ENCODE measurements at regions not wholly inside any gene's neighbourhood (a gene's known extent, or its start where the extent isn't known, plus 50 kb on each side); places are given as distances from the start of the nearest gene placed in this dataset.

DNA sequence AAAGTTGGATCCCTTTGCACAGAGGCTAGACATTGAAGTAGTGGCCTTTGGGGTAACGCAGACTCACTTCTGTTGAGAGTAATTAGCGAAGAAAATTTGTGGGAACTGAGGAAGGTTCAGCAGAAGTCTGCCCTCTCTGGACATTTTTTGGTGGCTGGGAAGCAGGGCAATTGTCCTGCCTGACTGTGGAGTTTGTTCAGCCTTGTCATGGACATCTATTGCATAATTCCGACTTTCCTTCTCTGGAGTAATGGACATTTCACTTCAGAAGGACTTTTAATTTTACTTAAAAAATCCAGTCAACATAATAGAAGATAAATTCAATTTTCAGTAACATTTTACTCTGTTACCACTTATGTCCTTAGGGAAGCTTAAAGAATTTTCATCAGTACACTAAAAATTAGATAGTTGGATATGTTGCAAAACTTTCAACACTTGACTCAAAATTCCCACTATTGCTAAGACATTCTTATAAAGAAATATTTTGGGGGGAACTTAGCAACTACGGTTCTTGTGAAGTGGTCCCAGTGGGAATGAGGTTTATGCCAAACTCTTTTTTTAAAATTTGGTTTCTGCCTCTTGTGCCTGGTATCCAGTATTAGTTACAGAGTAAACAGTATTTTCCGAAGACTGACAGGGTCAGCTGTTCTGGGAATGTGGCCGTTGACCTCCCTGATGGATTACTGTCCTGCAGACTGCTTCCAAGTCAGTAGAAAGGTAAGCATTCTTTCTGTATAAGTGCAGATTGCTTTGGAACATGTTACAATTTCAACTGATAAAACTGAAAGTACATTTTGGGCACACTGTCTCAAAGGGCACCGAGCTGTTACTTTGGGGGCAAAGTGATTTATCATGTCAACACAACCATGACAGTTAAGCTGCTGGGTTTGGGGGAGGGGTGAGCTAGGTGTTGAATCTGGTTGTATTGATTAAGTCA is 100.6 kb upstream of the MLIP start:
- 86% methylated on average over 3 of the region's 7 CpGs for WGBS (ENCODE audit: insufficient coverage)
- Histone ChIP-seq H3K9me3 (ENCODE audit: control extremely low read depth in 1 of 3, control insufficient read depth in 2 of 3, insufficient read depth in 1 of 3, low read length in 2 of 3) (no peaks in the 10 kb centered on the region), H3K4me1 (ENCODE audit: control insufficient read depth in 2 of 2, insufficient read depth in 2 of 2, low read length in 2 of 2) (no peaks in the 10 kb centered on the region), H2AFZ (ENCODE audit: insufficient read depth, low read depth, low read length, poor library complexity, severe bottlenecking) (no peak overlapping the region), H3K27ac (ENCODE audit: low read length in 2 of 2) (no peak overlapping the region), H3K4me2 (replicated peaks; ENCODE audit: low read depth, low read length, poor library complexity, severe bottlenecking) (no peak overlapping the region), H4K20me1 (ENCODE audit: control insufficient read depth, insufficient read depth, low read length, poor library complexity, severe bottlenecking) (no peaks in the 10 kb centered on the region), H3K4me3 (ENCODE audit: control extremely low read depth in 1 of 5, extremely low read depth in 1 of 5, insufficient read depth in 1 of 5, low read depth in 2 of 5, low read length in 4 of 5) (no peak overlapping the region), H3K9ac (ENCODE audit: low read length) (no peak overlapping the region), H3K27me3 (replicated peaks in 1 of 4; ENCODE audit: control extremely low read depth in 1 of 4, control insufficient read depth in 3 of 4, insufficient read depth in 4 of 4, low read length in 3 of 4) (no peaks in the 10 kb centered on the region), H3K36me3 (replicated peaks in 1 of 2; ENCODE audit: control extremely low read depth in 1 of 2, control insufficient read depth in 1 of 2, extremely low read depth in 1 of 2, insufficient read depth in 2 of 2, low read length in 1 of 2) (no peaks in the 10 kb centered on the region), H3K79me2 (ENCODE audit: control insufficient read depth, insufficient read depth, low read length) (no peaks in the 10 kb centered on the region)
- ATAC-seq (ENCODE audit: low read depth) (no peak), DNase-seq (no peak)
- no peaks in the 10 kb centered on the region for H3K27me3 Mint-ChIP-seq
- POLR2A ChIA-PET: no interaction called here
- intact Hi-C loops (cut with micrococcal nuclease): no loop called here
- H3K27ac Mint-ChIP-seq: no peak overlapping the region
- CTCF ChIA-PET: no interaction called here
- H3K9me3 Mint-ChIP-seq (ENCODE audit: insufficient read depth): no peaks in the 10 kb centered on the region
- no peaks in the 10 kb centered on the region for H3K4me1 Mint-ChIP-seq
- no peak overlapping the region for H3K4me3 Mint-ChIP-seq
- TF ChIP-seq EZH2 (IDR thresholded peaks at IDR 0.05; ENCODE audit: borderline replicate concordance, insufficient read depth, low read depth, low read length, poor library complexity, severe bottlenecking): no peak
- TF ChIP-seq, protein P1, sequence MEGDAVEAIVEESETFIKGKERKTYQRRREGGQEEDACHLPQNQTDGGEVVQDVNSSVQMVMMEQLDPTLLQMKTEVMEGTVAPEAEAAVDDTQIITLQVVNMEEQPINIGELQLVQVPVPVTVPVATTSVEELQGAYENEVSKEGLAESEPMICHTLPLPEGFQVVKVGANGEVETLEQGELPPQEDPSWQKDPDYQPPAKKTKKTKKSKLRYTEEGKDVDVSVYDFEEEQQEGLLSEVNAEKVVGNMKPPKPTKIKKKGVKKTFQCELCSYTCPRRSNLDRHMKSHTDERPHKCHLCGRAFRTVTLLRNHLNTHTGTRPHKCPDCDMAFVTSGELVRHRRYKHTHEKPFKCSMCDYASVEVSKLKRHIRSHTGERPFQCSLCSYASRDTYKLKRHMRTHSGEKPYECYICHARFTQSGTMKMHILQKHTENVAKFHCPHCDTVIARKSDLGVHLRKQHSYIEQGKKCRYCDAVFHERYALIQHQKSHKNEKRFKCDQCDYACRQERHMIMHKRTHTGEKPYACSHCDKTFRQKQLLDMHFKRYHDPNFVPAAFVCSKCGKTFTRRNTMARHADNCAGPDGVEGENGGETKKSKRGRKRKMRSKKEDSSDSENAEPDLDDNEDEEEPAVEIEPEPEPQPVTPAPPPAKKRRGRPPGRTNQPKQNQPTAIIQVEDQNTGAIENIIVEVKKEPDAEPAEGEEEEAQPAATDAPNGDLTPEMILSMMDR (IDR thresholded peaks at IDR 0.05): no peak

GRCh38 chr6:54011277-54011648 is 100.0 kb upstream of the MLIP start:
- no peak for DNase-seq
- CTCF ChIA-PET: no interaction called here
- H3K27ac ChIP-seq (ENCODE audit: low read length in 2 of 2): no peak overlapping the region
- Mint-ChIP-seq H3K4me1 (no peaks in the 10 kb centered on the region), H3K9me3 (ENCODE audit: insufficient read depth) (no peaks in the 10 kb centered on the region), H3K27me3 (no peaks in the 10 kb centered on the region), H3K27ac (no peak overlapping the region), H3K4me3 (no peak overlapping the region)
- H3K36me3 ChIP-seq (replicated peaks in 1 of 2; ENCODE audit: control extremely low read depth in 1 of 2, control insufficient read depth in 1 of 2, extremely low read depth in 1 of 2, insufficient read depth in 2 of 2, low read length in 1 of 2): no peaks in the 10 kb centered on the region
- ATAC-seq (ENCODE audit: low read depth): no peak
- no peaks in the 10 kb centered on the region for H3K27me3 ChIP-seq (replicated peaks in 1 of 4; ENCODE audit: control extremely low read depth in 1 of 4, control insufficient read depth in 3 of 4, insufficient read depth in 4 of 4, low read length in 3 of 4)
- WGBS (ENCODE audit: insufficient coverage): 86% methylated on average over 3 of the region's 5 CpGs
- TF ChIP-seq, protein P1 (IDR thresholded peaks at IDR 0.05): no peak
- no peaks in the 10 kb centered on the region for H3K4me1 ChIP-seq (ENCODE audit: control insufficient read depth in 2 of 2, insufficient read depth in 2 of 2, low read length in 2 of 2)
- H3K9ac ChIP-seq (ENCODE audit: low read length): no peak overlapping the region
- H2AFZ ChIP-seq (ENCODE audit: insufficient read depth, low read depth, low read length, poor library complexity, severe bottlenecking): no peak overlapping the region
- no peak overlapping the region for H3K4me2 ChIP-seq (replicated peaks; ENCODE audit: low read depth, low read length, poor library complexity, severe bottlenecking)
- no peaks in the 10 kb centered on the region for H4K20me1 ChIP-seq (ENCODE audit: control insufficient read depth, insufficient read depth, low read length, poor library complexity, severe bottlenecking)
- no peaks in the 10 kb centered on the region for H3K79me2 ChIP-seq (ENCODE audit: control insufficient read depth, insufficient read depth, low read length)
- intact Hi-C loops (cut with micrococcal nuclease): no loop called here
- POLR2A ChIA-PET: no interaction called here
- no peaks in the 10 kb centered on the region for H3K9me3 ChIP-seq (ENCODE audit: control extremely low read depth in 1 of 3, control insufficient read depth in 2 of 3, insufficient read depth in 1 of 3, low read length in 2 of 3)
- H3K4me3 ChIP-seq (ENCODE audit: control extremely low read depth in 1 of 5, extremely low read depth in 1 of 5, insufficient read depth in 1 of 5, low read depth in 2 of 5, low read length in 4 of 5): no peak overlapping the region

Measured in B cell (primary cell).